ENCODE measurements at regions not wholly inside any gene's neighbourhood (a gene's known extent, or its start where the extent isn't known, plus 50 kb on each side); places are given as distances from the start of the nearest gene placed in this dataset.

DNA sequence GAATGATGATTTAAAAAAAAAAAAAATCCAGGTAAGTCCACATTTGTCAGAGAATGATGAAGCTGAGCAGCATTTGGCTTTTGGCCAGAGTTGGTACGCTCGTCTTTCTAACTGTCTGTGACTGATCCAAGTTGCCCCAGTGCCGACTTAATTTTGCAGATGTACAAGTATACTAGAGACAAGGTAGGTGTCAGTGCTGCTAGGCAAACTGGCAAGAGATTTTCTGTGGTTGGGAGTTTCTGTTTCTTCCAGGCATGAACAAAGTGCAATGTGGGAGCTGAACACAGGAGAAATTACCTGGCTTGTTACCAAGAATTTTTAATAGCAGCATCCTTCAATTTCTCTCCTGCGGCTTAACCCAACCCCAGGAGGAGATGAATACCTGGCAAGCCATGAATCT lies 307.7 kb downstream of the BUD13 start:
- H3K4me3 ChIP-seq (ENCODE audit: control insufficient read depth, low read depth, low read length), result no peak overlapping the region
- TF ChIP-seq, protein P1, sequence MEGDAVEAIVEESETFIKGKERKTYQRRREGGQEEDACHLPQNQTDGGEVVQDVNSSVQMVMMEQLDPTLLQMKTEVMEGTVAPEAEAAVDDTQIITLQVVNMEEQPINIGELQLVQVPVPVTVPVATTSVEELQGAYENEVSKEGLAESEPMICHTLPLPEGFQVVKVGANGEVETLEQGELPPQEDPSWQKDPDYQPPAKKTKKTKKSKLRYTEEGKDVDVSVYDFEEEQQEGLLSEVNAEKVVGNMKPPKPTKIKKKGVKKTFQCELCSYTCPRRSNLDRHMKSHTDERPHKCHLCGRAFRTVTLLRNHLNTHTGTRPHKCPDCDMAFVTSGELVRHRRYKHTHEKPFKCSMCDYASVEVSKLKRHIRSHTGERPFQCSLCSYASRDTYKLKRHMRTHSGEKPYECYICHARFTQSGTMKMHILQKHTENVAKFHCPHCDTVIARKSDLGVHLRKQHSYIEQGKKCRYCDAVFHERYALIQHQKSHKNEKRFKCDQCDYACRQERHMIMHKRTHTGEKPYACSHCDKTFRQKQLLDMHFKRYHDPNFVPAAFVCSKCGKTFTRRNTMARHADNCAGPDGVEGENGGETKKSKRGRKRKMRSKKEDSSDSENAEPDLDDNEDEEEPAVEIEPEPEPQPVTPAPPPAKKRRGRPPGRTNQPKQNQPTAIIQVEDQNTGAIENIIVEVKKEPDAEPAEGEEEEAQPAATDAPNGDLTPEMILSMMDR (IDR thresholded peaks at IDR 0.05; ENCODE audit: control insufficient read depth, insufficient read depth, low read depth, low read length, missing control alignments), result no peak
- no peak for DNase-seq (ENCODE audit: low read depth)

DNA sequence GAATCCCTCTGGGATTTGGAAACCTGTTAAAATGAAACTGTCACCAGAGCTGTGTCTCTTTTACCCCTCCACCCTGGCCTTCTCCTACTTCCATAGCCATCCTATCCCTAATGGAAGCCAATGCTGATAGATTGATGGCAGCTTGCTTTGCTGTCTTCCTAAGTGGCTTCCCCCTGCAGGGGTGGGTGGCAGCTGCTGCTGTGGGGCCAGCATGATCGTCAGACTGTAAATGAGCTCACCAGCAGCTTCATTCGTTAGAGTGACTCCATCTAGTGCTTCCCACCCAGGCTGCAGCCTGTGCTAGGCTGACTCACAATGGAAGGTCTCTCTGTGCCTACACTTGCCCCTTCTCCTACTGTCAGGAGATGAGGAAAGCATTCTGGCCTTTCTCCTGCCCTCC lies 311.0 kb downstream of the BUD13 start:
- DNase-seq (ENCODE audit: low read depth), result no peak
- TF ChIP-seq, protein P1 (IDR thresholded peaks at IDR 0.05; ENCODE audit: control insufficient read depth, insufficient read depth, low read depth, low read length, missing control alignments), result no peak
- H3K4me3 ChIP-seq (ENCODE audit: control insufficient read depth, low read depth, low read length), result no peak overlapping the region

DNA sequence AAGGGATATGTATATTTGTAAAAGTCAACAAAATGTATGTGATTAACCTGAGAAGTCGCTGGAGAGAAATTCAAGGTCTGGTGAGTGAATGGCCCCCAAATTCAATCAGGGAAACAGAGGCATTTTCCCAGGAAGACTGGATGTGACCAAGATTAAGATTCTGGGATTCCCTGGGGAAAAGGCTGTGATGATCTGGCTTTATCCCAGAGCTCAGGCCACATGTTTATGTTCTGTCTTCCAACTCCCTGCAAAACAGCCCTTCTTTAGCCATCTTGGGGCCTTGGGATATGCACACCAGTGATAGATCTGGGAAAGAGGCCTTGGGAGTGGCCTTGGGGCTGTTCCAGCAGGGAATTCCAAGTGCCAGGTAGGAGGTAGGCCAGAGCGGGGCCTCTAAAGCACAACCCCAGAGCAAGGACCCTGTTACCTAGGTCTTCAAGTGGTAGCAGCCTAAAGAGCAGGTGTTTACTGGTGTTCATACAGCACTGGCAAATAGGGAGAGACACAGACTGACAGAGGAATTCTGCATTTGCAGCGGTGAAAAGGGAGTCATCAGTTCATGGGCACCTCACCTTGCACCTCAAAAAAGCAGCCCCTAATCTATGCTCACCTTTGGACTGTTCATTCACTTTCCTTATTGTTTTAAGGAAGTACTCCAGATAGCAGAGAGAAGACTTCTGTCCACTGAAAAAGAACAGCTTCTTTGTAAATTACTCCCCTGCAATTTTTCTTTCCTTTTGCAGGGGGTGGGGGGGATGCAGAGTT lies 312.4 kb downstream of the BUD13 start:
- DNase-seq (ENCODE audit: low read depth), result no peak
- no peak overlapping the region for H3K4me3 ChIP-seq (ENCODE audit: control insufficient read depth, low read depth, low read length)
- TF ChIP-seq, protein P1 (IDR thresholded peaks at IDR 0.05; ENCODE audit: control insufficient read depth, insufficient read depth, low read depth, low read length, missing control alignments), result no peak

GRCh38 chr11:116459185-116460045 lies 313.4 kb downstream of the BUD13 start:
- no peak overlapping the region for H3K4me3 ChIP-seq (ENCODE audit: control insufficient read depth, low read depth, low read length)

DNA sequence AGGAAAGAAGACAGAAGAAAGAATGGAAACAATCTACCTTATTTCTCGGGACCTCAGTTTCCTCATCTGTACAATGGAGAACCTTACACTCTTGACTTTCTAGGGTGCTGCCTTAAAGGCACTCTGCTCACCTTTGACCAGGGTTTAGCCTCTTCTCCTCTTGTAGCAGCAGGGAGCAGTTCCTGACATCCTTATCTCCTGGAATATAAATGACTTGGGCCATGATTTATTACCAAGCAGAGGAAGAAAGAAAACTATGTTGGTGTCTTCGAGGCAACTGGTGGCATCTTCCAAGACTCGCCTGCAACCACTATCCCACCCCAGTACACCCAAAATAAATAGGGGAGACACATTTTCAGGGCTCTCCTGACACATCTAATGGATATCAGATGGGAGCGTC lies 314.2 kb downstream of the BUD13 start:
- no peak overlapping the region for H3K4me3 ChIP-seq (ENCODE audit: control insufficient read depth, low read depth, low read length)
- no peak for DNase-seq (ENCODE audit: low read depth)
- TF ChIP-seq, protein P1 (IDR thresholded peaks at IDR 0.05; ENCODE audit: control insufficient read depth, insufficient read depth, low read depth, low read length, missing control alignments), result no peak

More at GRCh38 chr11:116459185-116460045, 313.4 kb downstream of the BUD13 start:
- TF ChIP-seq, protein P1 (IDR thresholded peaks at IDR 0.05; ENCODE audit: control insufficient read depth, insufficient read depth, low read depth, low read length, missing control alignments), result no peak
- no peak for DNase-seq (ENCODE audit: low read depth)

DNA sequence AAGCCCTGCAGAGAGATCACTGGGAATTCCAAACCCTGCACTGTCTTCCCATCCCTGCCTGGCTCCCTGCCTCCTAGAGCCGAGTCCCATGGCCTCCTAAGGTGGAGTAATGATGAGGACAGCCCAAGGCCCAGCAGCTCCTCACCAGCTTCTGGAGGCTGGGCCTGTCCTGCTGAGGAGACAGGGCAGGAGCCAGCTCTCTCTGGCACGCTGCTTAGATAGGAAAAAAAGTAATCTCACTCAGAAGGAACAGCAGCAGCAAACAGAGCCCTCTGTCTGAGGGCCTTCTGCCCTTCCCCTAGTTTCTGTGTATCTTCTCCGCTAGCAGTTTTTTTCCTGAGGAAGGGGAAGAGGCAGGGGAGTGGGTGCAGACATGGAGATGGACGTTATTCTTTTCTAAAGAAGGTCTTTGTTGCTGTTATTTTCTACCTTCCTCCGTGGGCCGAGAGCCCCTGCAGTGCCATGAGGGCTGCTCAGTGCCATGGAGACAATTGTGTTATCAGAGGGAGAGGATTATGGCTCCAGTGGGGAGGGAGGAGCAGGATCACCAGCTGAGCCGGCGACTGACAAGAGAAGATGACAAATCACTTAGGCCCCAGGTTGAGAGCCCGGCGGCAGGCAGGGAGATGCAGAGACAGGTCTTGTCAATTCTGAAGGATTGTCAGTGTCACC lies 315.3 kb downstream of the BUD13 start:
- DNase-seq (ENCODE audit: low read depth), result no peak
- H3K4me3 ChIP-seq (ENCODE audit: control insufficient read depth, low read depth, low read length), result no peak overlapping the region
- TF ChIP-seq, protein P1 (IDR thresholded peaks at IDR 0.05; ENCODE audit: control insufficient read depth, insufficient read depth, low read depth, low read length, missing control alignments), result no peak

Measured in AG09309 (cell line).